Upper lobe of left lung (tissue), 4 donors: ENCODE measurements at regions not wholly inside any gene's neighbourhood (a gene's known extent, or its start where the extent isn't known, plus 50 kb on each side); places are given as distances from the start of the nearest gene placed in this dataset.

Experiments
- EP300 ChIP-seq, 4 donors: sonication (generic); formaldehyde crosslinking; IDR thresholded peaks; one replicate each; pipeline ENCODE4 v1.5.1; 2017; ENCODE audit warnings: antibody characterized with exemption in 4 of 4, control low read depth in 2 of 4
- POLR2A ChIP-seq, 4 donors: fragments of 450-650 bp; IDR thresholded peaks; one replicate each; pipeline ENCODE4 v1.5.1; 2016 to 2017; ENCODE audit warnings: antibody characterized with exemption in 4 of 4, mild to moderate bottlenecking in 2 of 4
- TF ChIP-seq, protein P1 (sequence below), 6 experiments: fragments of 450-650 bp in 4 of 6; fragments of 200-600 bp in 2 of 6; sonication (generic) in 2 of 6; IDR thresholded peaks; one replicate each; pipeline ENCODE4 v1.5.1; 2016 to 2019; ENCODE audit warnings: antibody characterized with exemption in 6 of 6

DNA sequence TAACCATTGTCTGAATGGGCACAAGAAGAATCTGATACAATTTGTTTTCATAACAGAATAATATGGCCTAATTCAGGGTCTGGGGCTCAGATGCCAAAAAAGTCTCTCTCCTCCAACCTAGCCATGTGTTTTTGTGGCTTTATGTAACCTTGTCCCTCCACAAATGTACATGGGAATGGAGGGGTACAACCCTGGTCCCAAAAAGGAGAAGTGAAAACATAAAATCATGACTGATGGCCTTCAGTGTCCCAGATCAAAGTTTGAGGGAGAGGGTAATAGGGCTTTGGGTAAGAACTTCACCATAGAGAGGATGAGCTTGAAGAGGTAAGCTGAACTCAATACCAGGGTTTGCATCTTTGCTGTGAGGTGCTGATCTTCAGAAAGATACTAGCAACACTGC is 136.3 kb upstream of the BACH2 start:
- TF ChIP-seq, protein P1, sequence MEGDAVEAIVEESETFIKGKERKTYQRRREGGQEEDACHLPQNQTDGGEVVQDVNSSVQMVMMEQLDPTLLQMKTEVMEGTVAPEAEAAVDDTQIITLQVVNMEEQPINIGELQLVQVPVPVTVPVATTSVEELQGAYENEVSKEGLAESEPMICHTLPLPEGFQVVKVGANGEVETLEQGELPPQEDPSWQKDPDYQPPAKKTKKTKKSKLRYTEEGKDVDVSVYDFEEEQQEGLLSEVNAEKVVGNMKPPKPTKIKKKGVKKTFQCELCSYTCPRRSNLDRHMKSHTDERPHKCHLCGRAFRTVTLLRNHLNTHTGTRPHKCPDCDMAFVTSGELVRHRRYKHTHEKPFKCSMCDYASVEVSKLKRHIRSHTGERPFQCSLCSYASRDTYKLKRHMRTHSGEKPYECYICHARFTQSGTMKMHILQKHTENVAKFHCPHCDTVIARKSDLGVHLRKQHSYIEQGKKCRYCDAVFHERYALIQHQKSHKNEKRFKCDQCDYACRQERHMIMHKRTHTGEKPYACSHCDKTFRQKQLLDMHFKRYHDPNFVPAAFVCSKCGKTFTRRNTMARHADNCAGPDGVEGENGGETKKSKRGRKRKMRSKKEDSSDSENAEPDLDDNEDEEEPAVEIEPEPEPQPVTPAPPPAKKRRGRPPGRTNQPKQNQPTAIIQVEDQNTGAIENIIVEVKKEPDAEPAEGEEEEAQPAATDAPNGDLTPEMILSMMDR (IDR thresholded peaks at IDR 0.05) = no peak
- no peak for TF ChIP-seq POLR2A (IDR thresholded peaks at IDR 0.05)
- no peak for TF ChIP-seq EP300 (IDR thresholded peaks at IDR 0.05)
